ENCODE measurements at regions not wholly inside any gene's neighbourhood (a gene's known extent, or its start where the extent isn't known, plus 50 kb on each side); places are given as distances from the start of the nearest gene placed in this dataset.
A peak's percentile ranks its signal among the peaks of the same experiment; 100 is the strongest.
"Not testable (repeated sequence)": the region's sequence is repeated elsewhere in the genome, so short reads cannot be mapped to it uniquely, and the experiment has no call there.

GRCh38 chr7:121561717-121562116 lies 165.6 kb upstream of the FAM3C start:
- DNase-seq (ENCODE audit: low spot score): no peak

- no peak for DNase-seq (ENCODE audit: low spot score)
Observed at GRCh38 chr7:121560267-121560990, 164.3 kb upstream of the FAM3C start.

- DNase-seq (ENCODE audit: low spot score): no peak
Observed at GRCh38 chr7:121558288-121558687, 162.2 kb upstream of the FAM3C start.

- DNase-seq (ENCODE audit: low spot score): no peak
Observed at GRCh38 chr7:121557034-121557892, 161.2 kb upstream of the FAM3C start.

- DNase-seq (ENCODE audit: low spot score): no peak
Observed at GRCh38 chr7:121555558-121555957, 159.4 kb upstream of the FAM3C start.

- DNase-seq (ENCODE audit: low spot score): peak; percentile 47
Observed at GRCh38 chr7:121547544-121548092, 151.5 kb upstream of the FAM3C start.

- DNase-seq (ENCODE audit: low spot score): no peak
Observed at GRCh38 chr7:121546632-121547543, 150.8 kb upstream of the FAM3C start.

- no peak for DNase-seq (ENCODE audit: low spot score)
Observed at GRCh38 chr7:121545418-121545817, 149.3 kb upstream of the FAM3C start.

- no peak for DNase-seq (ENCODE audit: low spot score)
Observed at GRCh38 chr7:121544726-121545125, 148.6 kb upstream of the FAM3C start.

GRCh38 chr7:121544238-121544637 lies 148.1 kb upstream of the FAM3C start:
- DNase-seq (ENCODE audit: low spot score): no peak

- DNase-seq (ENCODE audit: low spot score): no peak
Observed at GRCh38 chr7:121541457-121541856, 145.3 kb upstream of the FAM3C start.

GRCh38 chr7:121540138-121540537 lies 144.0 kb upstream of the FAM3C start:
- no peak for DNase-seq (ENCODE audit: low spot score)

- DNase-seq (ENCODE audit: low spot score): no peak
Observed at GRCh38 chr7:121537031-121537430, 140.9 kb upstream of the FAM3C start.

- DNase-seq (ENCODE audit: low spot score): no peak
Observed at GRCh38 chr7:121531175-121532070, 135.3 kb upstream of the FAM3C start.

- DNase-seq (ENCODE audit: low spot score): no peak
Observed at GRCh38 chr7:121530227-121531174, 134.4 kb upstream of the FAM3C start.

- no peak for DNase-seq (ENCODE audit: low spot score)
Observed at GRCh38 chr7:121529003-121529402, 132.9 kb upstream of the FAM3C start.

GRCh38 chr7:121526210-121526609 lies 130.1 kb upstream of the FAM3C start:
- DNase-seq (ENCODE audit: low spot score): not testable (repeated sequence)

GRCh38 chr7:121525155-121525819 lies 129.2 kb upstream of the FAM3C start:
- no peak for DNase-seq (ENCODE audit: low spot score)

GRCh38 chr7:121521711-121522400 lies 125.7 kb upstream of the FAM3C start:
- no peak for DNase-seq (ENCODE audit: low spot score)
